ENCODE measurements at regions not wholly inside any gene's neighbourhood (a gene's known extent, or its start where the extent isn't known, plus 50 kb on each side); places are given as distances from the start of the nearest gene placed in this dataset.
"Not testable (repeated sequence)": the region's sequence is repeated elsewhere in the genome, so short reads cannot be mapped to it uniquely, and the experiment has no call there.

- DNase-seq (no peak), ATAC-seq (no peak)
- intact Hi-C loops (cut with DNase I, micrococcal nuclease) = no loop called here
Measured at GRCh38 chr6:92274588-92274987, 1144.8 kb downstream of the EPHA7 start.

GRCh38 chr6:92273694-92274093 is 1145.7 kb downstream of the EPHA7 start:
- DNase-seq = no peak
- intact Hi-C loops (cut with DNase I, micrococcal nuclease) = no loop called here
- ATAC-seq = no peak

- no peak for DNase-seq
- intact Hi-C loops (cut with DNase I, micrococcal nuclease) = no loop called here
- ATAC-seq = no peak
Measured at GRCh38 chr6:92271091-92271490, 1148.3 kb downstream of the EPHA7 start.

DNA sequence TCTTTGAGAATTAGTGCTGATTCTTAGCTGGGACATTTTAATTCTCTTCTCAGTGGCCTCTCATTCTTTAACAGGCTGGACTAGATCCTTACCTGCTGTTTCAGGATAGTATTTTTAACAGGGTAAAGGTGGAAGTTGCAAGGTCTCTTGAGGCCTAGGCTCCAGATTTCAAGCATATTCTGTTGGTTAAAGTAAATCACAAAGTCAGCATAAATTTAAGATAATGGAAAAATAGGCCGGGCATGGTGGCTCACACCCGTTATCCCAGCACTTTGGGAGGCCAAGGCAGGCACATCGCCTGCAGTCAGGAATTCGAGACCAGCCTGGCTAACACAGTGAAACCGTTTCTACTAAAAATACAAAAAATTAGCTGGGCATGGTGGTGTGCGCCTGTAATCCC is 1149.0 kb downstream of the EPHA7 start:
- DNase-seq (no peak), ATAC-seq (no peak)
- intact Hi-C loops (cut with DNase I, micrococcal nuclease) = no loop called here

- DNase-seq (no peak), ATAC-seq (no peak)
- intact Hi-C loops (cut with DNase I, micrococcal nuclease) = no loop called here
Measured at GRCh38 chr6:92267335-92267734, 1152.0 kb downstream of the EPHA7 start.

GRCh38 chr6:92263864-92264263 is 1155.5 kb downstream of the EPHA7 start:
- intact Hi-C loops (cut with DNase I, micrococcal nuclease) = no loop called here
- ATAC-seq (no peak), DNase-seq (no peak)

GRCh38 chr6:92259171-92259570 is 1160.2 kb downstream of the EPHA7 start:
- ATAC-seq (no peak), DNase-seq (no peak)
- intact Hi-C loops (cut with DNase I, micrococcal nuclease) = no loop called here

GRCh38 chr6:92243315-92243714 is 1176.0 kb downstream of the EPHA7 start:
- ATAC-seq (no peak), DNase-seq (no peak)
- intact Hi-C loops (cut with DNase I, micrococcal nuclease) = no loop called here

DNA sequence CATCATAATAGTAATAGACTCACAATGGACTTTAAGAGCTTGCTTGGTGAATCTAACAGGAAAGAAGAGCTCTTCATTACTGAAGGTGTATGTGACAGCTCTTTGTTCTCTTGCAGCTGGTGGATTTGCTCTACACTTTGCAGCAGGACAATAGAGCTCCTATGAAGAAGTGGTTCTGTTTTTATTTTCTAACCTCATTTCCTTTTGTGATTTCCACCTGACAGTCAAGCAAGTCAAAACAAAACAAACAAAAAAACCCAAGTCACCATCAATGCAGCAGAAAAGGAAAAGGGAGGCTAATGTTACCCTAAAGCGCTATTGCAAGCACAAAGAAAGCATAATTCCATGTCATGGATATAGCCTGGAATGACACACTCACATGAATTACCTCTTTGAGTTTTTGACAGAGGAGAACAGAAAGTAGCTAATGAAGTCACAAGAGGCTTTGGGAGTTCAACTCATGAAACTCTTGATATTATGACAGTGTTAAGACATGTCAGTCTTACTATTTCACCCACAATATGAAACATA is 1188.1 kb downstream of the EPHA7 start:
- intact Hi-C loops (cut with DNase I, micrococcal nuclease) = no loop called here
- DNase-seq = no peak

DNA sequence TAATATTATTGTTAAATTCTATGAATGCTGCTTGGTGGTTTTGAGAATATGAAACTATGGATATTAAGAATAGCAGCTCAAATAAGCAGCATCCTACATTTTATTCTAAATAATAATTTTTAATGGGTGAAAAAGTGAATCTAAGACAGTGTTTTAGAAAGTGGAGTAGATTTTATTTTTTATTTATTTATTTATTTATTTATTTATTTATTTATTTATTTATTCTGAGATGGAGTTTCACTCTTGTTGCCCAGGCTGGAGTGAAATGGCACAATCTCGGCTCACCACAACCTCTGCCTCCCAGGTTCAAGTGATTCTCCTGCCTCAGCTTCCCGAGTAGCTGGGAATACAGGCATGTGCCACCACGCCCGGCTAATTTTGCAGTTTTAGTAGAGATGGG is 1199.4 kb downstream of the EPHA7 start:
- ATAC-seq; DNase-seq; intact Hi-C loops (cut with DNase I, micrococcal nuclease): not testable (repeated sequence)

More for the DNA sequence above, 1188.1 kb downstream of the EPHA7 start:
- no peak for ATAC-seq

- ATAC-seq = no peak
- intact Hi-C loops (cut with DNase I, micrococcal nuclease) = no loop called here
- DNase-seq = no peak
Measured at GRCh38 chr6:92216717-92217116, 1202.6 kb downstream of the EPHA7 start.

DNA sequence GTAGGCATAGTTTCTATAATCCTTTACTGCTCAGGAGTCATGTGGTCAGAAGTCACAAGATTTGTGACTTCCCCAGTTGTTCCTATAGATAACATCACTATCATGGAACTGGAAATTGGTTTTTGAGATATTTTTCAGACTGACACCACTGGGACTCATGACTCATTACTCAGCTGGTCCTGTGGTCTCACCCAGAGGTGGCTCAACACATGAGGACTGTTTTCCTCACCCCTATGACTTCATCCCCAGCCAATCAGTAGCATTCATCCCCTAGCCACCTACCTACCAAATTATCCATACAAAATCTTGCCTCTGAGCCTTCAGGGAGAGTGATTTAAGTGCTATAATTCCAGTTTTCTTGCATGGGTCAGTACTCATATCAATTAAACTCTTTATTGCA is 1217.7 kb downstream of the EPHA7 start:
- intact Hi-C loops (cut with DNase I, micrococcal nuclease) = no loop called here
- ATAC-seq = no peak
- DNase-seq = no peak

GRCh38 chr6:92196325-92196724 is 1223.0 kb downstream of the EPHA7 start:
- intact Hi-C loops (cut with DNase I, micrococcal nuclease) = no loop called here
- DNase-seq = no peak
- ATAC-seq = no peak

- DNase-seq = no peak
- intact Hi-C loops (cut with DNase I, micrococcal nuclease) = no loop called here
- no peak for ATAC-seq
Measured at GRCh38 chr6:92195796-92196195, 1223.6 kb downstream of the EPHA7 start.

DNA sequence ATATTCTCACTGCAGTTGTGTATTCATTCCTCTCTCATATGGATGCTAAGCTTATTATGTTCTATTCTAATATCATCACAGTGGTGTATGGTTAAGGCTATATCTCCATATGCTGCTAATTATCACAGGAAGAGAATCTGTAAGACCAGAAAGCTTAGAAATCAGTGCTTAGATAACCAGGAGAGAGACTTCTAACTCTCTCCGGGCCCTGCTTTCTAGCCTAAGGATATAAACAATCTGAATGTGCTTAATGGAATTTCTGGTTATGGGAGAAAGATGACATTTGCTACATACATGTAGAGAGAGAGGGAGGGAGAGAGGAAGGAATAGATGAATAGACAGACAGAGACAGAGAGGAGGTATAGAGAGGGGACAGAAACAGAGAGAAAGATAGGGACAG is 1231.3 kb downstream of the EPHA7 start:
- ATAC-seq = no peak
- DNase-seq = no peak
- intact Hi-C loops (cut with DNase I, micrococcal nuclease) = no loop called here

DNA sequence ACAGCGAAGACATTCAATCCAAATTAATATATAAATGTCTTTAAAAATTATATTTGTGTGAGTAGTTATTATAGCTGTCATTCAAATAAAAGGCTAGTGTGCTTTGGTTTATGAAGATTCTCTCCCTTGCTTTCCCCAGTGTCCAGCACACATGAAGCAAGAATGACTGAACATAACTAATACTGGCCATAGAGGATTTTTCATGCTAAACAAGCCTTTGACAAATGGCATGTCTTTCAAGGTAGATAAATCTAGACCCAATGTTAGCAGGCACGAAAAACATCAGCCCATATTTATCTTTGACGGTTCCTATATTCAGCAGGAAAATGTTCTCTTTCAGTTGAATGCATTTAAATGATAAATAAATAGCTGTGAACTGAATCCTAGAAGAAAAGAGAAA is 1234.4 kb downstream of the EPHA7 start:
- intact Hi-C loops (cut with DNase I, micrococcal nuclease) = no loop called here
- ATAC-seq = no peak

GRCh38 chr6:92181347-92181746 is 1238.0 kb downstream of the EPHA7 start:
- intact Hi-C loops (cut with DNase I, micrococcal nuclease) = no loop called here
- DNase-seq (no peak), ATAC-seq (no peak)

More for the DNA sequence above, 1234.4 kb downstream of the EPHA7 start:
- no peak for DNase-seq

- DNase-seq (no peak), ATAC-seq (no peak)
- intact Hi-C loops (cut with DNase I, micrococcal nuclease) = no loop called here
Measured at GRCh38 chr6:92180090-92180489, 1239.3 kb downstream of the EPHA7 start.

- DNase-seq = no peak
- no peak for ATAC-seq
- intact Hi-C loops (cut with DNase I, micrococcal nuclease) = no loop called here
Measured at GRCh38 chr6:92176666-92177065, 1242.7 kb downstream of the EPHA7 start.

DNA sequence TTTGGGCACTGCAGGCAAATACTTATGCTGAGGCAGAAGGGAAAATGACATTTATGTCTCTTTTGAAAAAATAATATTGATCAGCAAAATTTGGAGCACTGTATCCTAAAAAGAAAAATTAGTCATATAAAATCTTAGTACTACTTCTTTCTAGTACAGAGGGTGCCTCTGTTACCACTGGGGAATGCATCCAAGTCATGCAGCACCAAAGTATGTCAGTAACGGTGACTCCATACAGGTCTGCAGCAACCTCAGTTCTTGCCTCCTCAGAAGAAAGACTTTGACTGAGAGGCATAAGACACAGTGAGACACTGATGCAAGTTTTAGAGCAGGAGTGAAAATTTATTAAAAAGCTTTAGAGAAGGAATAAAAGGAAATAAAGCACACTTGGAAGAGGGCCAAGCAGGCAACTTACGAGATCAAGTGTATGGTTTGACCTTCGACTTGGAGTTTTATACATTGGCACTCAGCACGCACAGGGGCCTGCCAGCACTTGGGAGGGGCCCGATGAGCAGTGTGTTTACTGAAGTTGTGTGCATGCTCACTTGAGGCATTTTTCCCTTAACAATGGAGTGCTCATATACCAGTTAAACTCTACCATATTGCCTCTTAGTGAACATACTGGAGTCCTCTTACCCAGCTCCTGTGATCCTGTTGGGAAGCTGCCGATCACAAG is 1244.8 kb downstream of the EPHA7 start:
- intact Hi-C loops (cut with DNase I, micrococcal nuclease) = no loop called here
- ATAC-seq (no peak), DNase-seq (no peak)

GRCh38 chr6:92169506-92169905 is 1249.9 kb downstream of the EPHA7 start:
- ATAC-seq (no peak), DNase-seq (no peak)

More at GRCh38 chr6:92169506-92169905, 1249.9 kb downstream of the EPHA7 start:
- intact Hi-C loops (cut with DNase I, micrococcal nuclease) = no loop called here
